Stimulated activated CD4-positive, alpha-beta T cell treated with anti-CD3 and anti-CD28 coated beads, Interleukin-15, amount 100 ng/mL, for 48 hours (primary cell): ENCODE measurements at regions not wholly inside any gene's neighbourhood (a gene's known extent, or its start where the extent isn't known, plus 50 kb on each side); places are given as distances from the start of the nearest gene placed in this dataset.
"Not testable (repeated sequence)": the region's sequence is repeated elsewhere in the genome, so short reads cannot be mapped to it uniquely, and the experiment has no call there.

Experiments
- DNase-seq, 2 donors: peaks; one replicate each; pipeline ENCODE4 v3.0.0-alpha.2; 2020; ENCODE audit warnings: low read depth in 2 of 2

GRCh38 chr9:124125651-124125977 lies 114.0 kb downstream of the LHX2 start:
- DNase-seq = no peak

DNA sequence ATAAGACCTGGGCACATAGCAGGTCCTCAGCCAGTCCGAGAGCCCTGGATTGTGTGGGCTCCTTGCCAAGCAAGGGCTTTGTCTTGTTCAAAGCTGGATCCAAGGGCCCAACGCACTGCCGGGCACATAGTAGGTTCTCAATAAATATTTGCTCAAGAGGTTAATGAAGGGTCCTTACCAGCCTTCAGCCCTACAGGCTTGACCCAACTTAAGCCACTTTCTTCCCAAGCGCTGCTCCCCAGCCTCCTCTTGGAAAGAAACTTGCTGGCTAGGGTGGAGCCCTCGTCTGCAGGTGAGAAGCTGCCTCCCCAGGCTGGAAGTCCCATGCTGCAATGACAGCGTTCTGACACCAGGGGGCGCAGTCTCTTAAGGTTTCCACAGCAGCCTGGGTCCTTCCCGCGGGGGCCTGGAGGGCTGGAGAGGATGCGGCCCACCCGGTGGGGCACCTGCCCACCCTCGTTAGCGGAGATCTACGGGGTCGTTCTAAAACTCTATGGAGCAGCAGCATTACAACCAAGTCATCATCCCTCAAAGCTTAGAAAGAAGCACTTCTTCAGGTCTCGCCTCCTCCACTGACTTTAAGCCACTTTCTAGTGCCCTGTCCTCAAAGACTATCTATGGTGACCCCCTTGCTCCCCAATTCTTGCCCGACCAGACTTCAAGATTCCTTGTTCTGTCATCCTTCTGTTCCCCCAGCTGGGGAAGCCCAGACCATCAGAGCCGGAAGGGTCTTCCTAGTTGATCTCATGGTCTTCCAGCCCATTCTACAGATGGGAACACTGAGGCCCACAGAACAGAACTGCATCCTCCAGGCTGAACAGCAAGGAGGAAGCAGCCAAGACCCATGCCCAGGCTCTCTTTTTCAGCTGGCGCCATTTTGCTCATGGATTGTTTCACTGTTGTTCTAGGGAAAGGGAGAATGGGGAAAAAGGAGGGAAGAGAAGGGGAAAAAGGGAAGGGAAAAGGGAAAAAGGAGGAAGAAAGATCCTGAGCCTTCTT lies 115.4 kb downstream of the LHX2 start:
- DNase-seq = peak; percentile 53 to 70

DNA sequence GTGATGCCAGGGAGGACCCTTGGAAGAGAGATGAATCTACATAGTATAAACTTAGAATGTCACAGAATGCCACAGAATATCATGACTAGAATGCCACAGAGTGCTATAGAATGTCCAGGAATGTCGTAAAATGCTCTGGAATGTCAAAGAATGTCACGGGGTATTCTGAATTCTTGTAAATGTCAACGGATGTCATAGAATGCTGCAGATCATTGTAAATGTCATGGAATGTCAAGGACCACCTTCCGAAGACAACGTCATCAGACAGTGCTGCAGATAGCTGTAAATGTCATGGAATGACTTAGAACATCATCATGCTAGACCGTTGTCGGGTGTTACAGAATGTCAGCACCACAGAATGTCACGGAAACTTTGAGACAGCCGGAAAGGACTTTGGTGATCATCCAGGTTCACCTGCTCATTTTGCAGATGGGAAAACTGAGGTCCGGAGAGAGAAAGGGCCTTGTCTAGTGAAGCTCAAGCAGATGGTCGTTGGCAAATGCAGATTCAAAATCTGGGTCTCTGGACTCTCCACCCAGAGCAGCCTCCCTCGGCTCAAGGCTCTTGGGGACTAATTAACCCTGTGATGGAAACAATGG lies 117.1 kb downstream of the LHX2 start:
- no peak for DNase-seq

GRCh38 chr9:124130277-124131075 lies 118.9 kb downstream of the LHX2 start:
- DNase-seq = no peak

GRCh38 chr9:124131518-124131917 lies 120.0 kb downstream of the LHX2 start:
- not testable (repeated sequence) for DNase-seq

DNA sequence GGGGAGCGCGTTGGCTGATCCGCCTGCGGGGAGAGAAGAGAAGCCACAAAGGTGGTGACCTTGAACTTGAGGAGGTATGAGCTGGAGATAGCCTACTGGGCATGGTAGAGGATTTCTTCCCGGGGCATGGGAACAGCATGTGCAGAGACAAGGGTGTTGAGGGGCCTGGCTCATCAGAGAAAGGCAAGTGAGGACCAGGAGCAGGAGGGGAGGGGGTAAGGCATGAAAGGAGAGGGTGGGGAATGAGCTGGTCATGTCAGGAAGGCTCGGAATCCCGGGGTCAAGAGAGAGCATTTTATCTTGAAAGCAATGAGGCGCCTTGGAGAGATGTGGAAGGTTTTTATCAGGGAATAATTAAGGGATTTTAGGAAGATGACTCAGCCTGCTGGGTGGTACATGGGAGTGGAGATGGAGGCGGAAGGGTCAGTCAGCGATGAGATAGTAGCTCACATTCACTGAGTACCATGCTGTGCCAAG lies 121.1 kb downstream of the LHX2 start:
- no peak for DNase-seq

- DNase-seq = peak; percentile 7 to 12
These were observed 122.2 kb downstream of the LHX2 start for GRCh38 chr9:124133727-124134126.

- DNase-seq = no peak
These were observed 123.0 kb downstream of the LHX2 start for GRCh38 chr9:124134526-124134925.

DNA sequence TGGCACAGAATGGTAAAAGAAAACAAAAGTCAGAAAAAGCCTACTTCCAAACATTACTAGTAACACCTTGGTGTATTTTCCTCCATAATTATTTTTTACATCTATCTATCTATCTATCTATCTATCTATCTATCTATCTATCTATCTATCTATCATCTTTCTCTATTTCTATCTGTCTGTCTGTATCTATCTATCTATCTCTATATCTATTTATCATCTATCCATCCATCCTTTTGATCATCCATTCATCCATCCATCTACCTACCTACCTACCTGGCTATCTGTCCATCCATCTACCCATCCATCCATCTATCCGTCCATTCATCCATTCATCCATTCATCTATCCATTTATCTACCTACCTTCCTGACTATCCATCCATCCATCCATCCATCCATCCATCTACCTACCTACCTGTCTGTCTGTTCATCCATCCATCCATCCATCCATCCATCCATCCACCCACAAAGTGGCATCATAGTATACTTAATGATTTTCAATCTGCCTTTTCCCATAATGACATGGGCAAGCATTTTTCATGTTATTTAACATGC lies 121.9 kb upstream of the NEK6 start:
- no peak for DNase-seq

DNA sequence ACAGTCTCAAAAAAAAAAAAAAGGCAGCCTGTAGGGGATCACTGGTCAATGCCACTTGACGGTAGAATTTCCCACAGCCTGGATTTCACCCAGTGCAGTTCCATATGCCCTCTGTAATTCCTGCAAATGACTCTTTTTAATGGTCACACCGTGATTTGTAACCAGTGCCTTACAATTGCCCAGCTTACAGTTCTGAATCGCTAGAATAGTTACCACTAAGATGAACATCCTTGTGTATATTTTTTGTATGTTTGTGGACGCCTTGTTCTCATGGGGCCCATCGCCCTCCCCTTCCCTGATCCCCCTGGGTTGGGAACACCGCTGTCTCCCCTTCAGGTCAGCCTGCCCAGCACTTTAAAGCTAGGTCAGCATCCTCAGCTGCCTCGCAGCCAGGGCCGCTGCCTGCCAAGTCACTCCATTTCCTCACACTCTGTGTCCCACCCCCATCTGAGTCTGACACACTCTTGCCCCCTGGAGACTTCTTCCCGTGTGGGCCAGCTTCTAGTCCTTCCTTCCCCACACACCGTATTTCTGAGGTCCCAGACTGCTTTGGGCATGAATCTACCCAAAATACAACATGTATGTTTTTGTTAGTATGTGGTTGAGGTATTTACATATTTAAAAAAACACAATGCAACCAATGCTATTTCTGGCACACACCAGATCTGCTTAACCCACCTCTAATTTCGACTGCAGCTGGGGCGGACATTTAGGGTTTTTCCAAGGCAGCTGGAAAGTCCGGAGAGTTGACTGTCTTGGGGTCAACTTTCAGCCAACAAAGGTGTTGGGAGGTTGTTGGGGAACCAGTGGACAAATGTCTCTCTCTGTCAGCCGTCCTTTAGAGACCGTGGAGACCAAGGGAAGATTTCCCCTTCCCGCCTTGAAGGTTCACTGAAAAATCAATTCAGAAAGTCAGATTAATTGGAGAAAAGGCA lies 120.5 kb upstream of the NEK6 start:
- DNase-seq = no peak

DNA sequence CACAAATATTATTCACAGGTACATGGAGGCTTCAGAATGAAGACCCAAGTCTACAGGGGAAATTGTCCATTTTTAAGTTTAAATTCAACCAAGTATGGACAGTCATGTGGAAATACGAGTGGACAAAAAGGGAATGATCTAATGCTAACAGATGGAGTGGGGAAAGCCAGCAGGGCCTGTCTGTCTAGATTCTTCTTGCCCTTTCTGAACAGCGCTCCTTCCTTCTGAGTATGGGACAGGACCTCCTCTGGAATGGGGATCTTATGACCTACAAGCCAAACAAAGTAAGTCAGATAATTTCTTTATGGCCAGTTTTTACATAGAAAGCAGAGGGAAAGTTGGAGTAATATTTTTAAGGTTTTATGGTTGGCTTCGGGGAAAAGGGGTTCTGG lies 119.8 kb upstream of the NEK6 start:
- no peak for DNase-seq

DNA sequence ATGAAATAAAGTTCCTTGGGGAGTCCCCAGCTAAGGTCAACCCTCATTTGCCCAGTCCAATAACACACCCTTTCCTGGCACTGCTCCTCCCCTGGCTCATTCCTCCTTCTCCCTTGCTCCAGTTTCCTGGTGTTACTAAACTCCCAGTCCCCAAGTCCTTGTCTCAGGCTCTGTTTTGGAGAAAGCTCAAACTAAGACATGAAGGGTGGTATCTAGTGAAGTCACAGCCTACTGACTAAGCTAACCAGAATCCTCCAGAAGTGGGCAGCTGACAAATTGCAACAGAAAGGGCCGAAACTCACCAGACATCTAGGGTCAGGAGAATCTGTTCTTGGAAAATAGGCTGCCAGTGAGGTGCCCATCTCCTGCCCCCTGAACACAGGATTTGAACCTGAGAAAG lies 118.7 kb upstream of the NEK6 start:
- no peak for DNase-seq

- DNase-seq = no peak
These were observed 116.7 kb upstream of the NEK6 start for GRCh38 chr9:124140941-124141568.

- not testable (repeated sequence) for DNase-seq
These were observed 113.1 kb upstream of the NEK6 start for GRCh38 chr9:124144561-124145123.

DNA sequence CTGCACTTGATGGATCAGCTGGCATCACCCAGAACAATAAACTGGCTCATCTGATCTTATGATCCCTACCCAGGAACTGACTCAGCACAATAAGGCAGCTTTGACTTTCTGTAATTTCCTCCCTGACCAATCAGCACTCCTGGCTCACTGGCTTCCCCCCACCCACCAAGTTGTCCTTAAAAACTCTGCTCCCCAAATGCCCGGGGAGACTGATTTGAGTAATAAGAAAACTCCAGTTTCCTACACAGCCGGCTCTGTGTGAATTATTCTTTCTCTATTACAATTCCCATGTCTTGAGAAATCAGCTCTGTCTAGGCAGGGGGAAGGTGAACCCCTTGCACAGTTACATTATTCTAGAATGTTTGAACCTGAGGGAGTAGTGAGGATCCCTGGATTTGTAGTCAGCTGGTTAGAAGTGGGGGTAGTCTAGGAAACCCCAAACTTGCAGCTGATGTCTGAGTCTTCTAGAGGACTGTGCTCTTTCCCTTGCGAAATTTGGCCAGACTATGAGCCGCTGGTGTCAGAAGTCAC lies 111.7 kb upstream of the NEK6 start:
- DNase-seq = no peak

DNA sequence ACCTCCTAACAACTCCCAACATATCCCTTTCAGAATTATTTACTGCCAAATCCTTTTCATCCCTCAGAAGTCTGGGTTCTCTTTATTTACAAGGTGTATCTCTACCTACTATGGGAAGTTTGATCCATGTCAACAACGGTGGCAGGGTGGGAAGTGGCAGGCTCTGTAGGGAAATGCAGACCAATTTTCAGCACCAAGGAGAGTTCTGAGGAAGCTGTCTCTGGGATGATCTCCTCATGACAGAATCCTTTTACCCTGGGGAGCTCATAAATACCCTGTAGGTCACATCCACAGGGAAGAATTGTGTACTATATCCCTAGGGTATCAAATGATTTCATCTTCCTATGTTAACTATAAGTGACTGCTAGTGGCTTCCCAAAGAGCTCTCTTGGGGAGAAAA lies 107.8 kb upstream of the NEK6 start:
- no peak for DNase-seq

DNA sequence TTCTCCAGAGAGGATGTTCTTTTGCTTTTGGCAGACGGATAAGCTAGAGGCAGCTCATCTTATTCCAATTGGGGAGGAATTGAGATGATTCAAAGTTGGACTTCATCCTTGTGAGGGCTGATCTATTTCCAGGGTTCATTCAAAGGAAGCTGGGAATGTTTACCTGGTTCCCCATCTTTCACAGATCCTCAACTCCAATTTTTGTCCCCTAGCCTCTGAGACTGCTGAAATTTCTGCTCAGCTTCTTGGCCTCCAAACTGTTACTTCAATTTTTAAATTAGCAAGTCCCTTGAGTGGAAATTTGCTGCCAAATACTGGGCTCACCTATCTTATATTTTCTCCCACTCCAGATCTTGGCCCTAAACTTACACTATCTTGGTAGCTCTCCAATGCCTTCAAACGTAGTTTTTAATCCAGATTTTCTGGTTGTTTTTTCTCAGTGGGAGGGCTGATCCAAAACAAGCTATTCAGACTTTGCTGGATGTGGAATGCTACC lies 93.9 kb upstream of the NEK6 start:
- DNase-seq = no peak

DNA sequence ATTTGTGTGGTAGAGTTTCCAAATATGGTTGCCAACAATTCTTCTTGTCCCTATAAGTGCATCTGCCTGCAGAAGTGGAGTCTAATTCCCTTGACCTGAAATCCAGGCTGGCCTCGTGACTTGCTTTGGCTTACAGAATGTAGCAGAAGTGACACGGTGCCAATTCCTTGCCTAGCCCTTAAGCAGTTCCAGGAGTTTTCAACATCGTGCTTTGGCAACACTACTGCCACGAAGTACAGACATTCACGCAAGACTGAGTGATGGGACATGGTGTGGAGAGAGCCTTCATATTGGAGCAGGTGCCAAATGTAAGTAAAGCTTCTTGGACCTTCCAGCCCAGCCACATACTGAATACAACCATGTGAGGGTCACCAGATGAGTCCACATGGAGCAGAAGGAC lies 92.9 kb upstream of the NEK6 start:
- DNase-seq = no peak

- DNase-seq = no peak
These were observed 83.3 kb upstream of the NEK6 start for GRCh38 chr9:124174433-124174832.

DNA sequence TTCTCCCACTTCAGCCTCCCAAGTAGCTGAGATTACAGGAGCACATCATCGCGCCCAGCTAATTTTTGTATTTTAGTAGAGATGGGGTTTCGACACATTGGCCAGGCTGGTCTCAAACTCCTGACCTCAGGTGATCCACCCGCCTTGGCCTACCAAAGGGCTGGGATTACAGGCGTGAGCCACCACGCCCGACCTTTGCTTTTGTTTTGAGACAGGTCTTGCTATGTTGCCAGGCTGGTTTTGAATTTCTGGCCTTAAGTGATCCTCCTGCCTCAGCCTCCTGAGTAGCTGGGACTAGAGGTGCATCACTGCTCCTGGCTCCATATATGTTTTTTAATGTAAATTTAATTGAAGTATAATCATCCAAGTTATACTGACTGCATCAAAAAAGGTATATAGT lies 80.2 kb upstream of the NEK6 start:
- DNase-seq = not testable (repeated sequence)
